ENCODE measurements at regions not wholly inside any gene's neighbourhood (a gene's known extent, or its start where the extent isn't known, plus 50 kb on each side); places are given as distances from the start of the nearest gene placed in this dataset.

- no peak for TF ChIP-seq SP1 (IDR thresholded peaks at IDR 0.05; ENCODE audit: low read depth)
- no peak for TF ChIP-seq RAD21 (IDR thresholded peaks at IDR 0.05; ENCODE audit: low read depth)
- no peak for TF ChIP-seq POLR2AphosphoS5 (IDR thresholded peaks at IDR 0.05; ENCODE audit: low read depth, low read length)
- TF ChIP-seq TCF7L2 (IDR thresholded peaks at IDR 0.05; ENCODE audit: borderline replicate concordance, extremely low read depth, insufficient read depth, insufficient read length) = no peak
- no peak for TF ChIP-seq ZFX (IDR thresholded peaks at IDR 0.05)
- no peak for TF ChIP-seq JUND (IDR thresholded peaks at IDR 0.05)
- TF ChIP-seq EZH2phosphoT487 (IDR thresholded peaks at IDR 0.05; ENCODE audit: borderline replicate concordance) = no peak
- TF ChIP-seq EZH2 (IDR thresholded peaks at IDR 0.05) = no peak
- TF ChIP-seq, protein P1, sequence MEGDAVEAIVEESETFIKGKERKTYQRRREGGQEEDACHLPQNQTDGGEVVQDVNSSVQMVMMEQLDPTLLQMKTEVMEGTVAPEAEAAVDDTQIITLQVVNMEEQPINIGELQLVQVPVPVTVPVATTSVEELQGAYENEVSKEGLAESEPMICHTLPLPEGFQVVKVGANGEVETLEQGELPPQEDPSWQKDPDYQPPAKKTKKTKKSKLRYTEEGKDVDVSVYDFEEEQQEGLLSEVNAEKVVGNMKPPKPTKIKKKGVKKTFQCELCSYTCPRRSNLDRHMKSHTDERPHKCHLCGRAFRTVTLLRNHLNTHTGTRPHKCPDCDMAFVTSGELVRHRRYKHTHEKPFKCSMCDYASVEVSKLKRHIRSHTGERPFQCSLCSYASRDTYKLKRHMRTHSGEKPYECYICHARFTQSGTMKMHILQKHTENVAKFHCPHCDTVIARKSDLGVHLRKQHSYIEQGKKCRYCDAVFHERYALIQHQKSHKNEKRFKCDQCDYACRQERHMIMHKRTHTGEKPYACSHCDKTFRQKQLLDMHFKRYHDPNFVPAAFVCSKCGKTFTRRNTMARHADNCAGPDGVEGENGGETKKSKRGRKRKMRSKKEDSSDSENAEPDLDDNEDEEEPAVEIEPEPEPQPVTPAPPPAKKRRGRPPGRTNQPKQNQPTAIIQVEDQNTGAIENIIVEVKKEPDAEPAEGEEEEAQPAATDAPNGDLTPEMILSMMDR (IDR thresholded peaks at IDR 0.05 in 2 of 3, conservative IDR thresholded peaks at IDR 0.05 in 1 of 3; ENCODE audit: borderline replicate concordance in 1 of 3, insufficient read depth in 1 of 3, low read depth in 2 of 3, low read length in 2 of 3) = no peak
- no peak for TF ChIP-seq MAX (IDR thresholded peaks at IDR 0.05)
Measured at GRCh38 chr12:9388379-9388778, 180.2 kb upstream of the PZP start.

Data from HCT116 (cell line).